D721Med (cell line): ENCODE measurements at regions not wholly inside any gene's neighbourhood (a gene's known extent, or its start where the extent isn't known, plus 50 kb on each side); places are given as distances from the start of the nearest gene placed in this dataset.

Experiments used
- DNase-seq: peaks from one replicate; pipeline ENCODE4 v3.0.0; 2011; ENCODE audit warnings: low spot score; ENCODE audit not compliant: insufficient read length
- FAIRE-seq: peaks from 2 replicates; lab custom pipeline; 2011; peaks lifted over from hg19 to GRCh38; lab: Jason Lieb, UNC
- CTCF ChIP-seq: IDR thresholded peaks from 2 replicates; pipeline ENCODE4 v1.5.1; 2012; ENCODE audit warnings: mild to moderate bottlenecking, control low read depth; ENCODE audit not compliant: insufficient read depth; ENCODE audit errors: missing control alignments

- no peak for DNase-seq
- TF ChIP-seq CTCF, result no peak
- no peak for FAIRE-seq
Observed at GRCh38 chr9:71487061-71487460, 281.3 kb downstream of the CEMIP2 start.

GRCh38 chr9:71485326-71485725 is 283.0 kb downstream of the CEMIP2 start:
- DNase-seq (no peak), FAIRE-seq (no peak)
- TF ChIP-seq CTCF, result no peak

GRCh38 chr9:71483436-71483835 is 284.9 kb downstream of the CEMIP2 start:
- DNase-seq, result no peak
- TF ChIP-seq CTCF, result no peak
- no peak for FAIRE-seq

- FAIRE-seq, result no peak
- no peak for DNase-seq
- no peak for TF ChIP-seq CTCF
Observed at GRCh38 chr9:71479621-71480020, 288.7 kb downstream of the CEMIP2 start.

GRCh38 chr9:71472400-71472799 is 295.9 kb downstream of the CEMIP2 start:
- FAIRE-seq (no peak), DNase-seq (no peak)
- no peak for TF ChIP-seq CTCF

- DNase-seq (no peak), FAIRE-seq (no peak)
- no peak for TF ChIP-seq CTCF
Observed at GRCh38 chr9:71465392-71465791, 302.9 kb downstream of the CEMIP2 start.

GRCh38 chr9:71459082-71459481 is 309.2 kb downstream of the CEMIP2 start:
- DNase-seq (no peak), FAIRE-seq (no peak)
- TF ChIP-seq CTCF, result no peak
